HG02943 (cell line): ENCODE measurements at regions not wholly inside any gene's neighbourhood (a gene's known extent, or its start where the extent isn't known, plus 50 kb on each side); places are given as distances from the start of the nearest gene placed in this dataset.
"Not testable (repeated sequence)": the region's sequence is repeated elsewhere in the genome, so short reads cannot be mapped to it uniquely, and the experiment has no call there.

Source experiments
- ATAC-seq: cut with Tn5 transposase; IDR thresholded peaks from one replicate; pipeline ENCODE4 v1.9.1; 2021; ENCODE audit warnings: mild to moderate bottlenecking, low read depth, moderate library complexity; ENCODE audit not compliant: unreplicated experiment

DNA sequence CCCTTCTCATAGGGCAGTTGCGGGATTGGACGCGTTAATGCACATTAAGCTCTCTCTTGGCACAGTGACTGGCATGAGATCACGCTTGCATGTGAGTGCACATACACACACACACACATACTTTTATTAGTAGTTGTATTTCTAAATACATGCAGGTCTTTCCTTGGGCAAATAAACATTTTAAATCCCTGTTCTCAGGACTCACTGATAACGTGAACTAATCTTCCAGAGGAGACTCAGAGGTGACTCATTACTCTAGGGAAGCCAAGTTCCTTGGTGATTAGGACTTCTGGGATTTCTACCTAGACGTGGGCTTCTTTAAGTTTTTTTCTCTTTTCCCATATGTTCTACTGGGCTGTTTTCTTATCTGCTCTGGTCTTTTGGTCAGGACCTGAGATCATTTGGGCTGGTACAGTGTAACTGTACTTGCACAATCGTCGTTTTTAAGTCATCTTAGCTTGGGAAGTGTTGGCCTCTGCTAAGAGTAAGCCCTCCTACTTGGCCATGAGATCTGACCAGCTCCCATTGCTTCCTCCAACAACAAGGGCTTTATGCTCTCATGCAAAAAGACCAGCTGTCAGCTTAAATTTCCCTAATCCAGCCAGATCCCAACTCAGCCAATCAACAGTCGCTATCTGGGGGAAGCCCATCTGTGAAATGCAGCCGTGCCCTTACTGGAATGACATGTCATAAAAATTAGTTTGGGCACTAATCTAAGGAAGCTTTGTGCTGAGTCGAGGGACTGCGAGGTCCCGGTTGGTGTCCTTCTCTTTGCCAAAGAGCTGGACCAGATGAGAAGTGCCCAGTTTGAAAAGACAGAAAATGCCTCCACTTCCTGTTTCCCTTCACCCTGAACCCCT lies 176.4 kb upstream of the ANKRD55 start:
- no peak for ATAC-seq

DNA sequence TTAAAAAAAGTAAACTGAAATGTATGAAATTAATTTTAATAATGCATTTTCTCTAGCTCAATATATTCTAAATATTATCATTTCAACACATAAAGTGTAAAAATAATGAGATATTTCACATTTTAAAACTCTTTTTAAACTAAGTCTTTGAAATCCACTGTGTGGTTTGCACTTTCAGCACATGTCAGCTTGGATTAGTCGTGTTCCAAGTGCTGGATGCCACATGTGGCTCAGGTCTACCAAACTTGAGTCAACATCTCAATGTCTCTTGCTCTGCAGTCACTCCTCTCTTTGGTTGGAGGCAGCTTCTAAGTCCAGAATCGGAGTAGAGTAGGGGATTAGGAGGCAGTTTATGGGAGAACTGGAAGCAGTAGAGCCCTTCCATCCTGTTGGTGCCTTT lies 173.7 kb upstream of the ANKRD55 start:
- ATAC-seq: no peak

- no peak for ATAC-seq
These were observed 173.1 kb upstream of the ANKRD55 start for GRCh38 chr5:56406221-56406620.

- ATAC-seq: no peak
These were observed 172.2 kb upstream of the ANKRD55 start for GRCh38 chr5:56405116-56405908.

- ATAC-seq: no peak
These were observed 169.4 kb upstream of the ANKRD55 start for GRCh38 chr5:56402266-56403220.

DNA sequence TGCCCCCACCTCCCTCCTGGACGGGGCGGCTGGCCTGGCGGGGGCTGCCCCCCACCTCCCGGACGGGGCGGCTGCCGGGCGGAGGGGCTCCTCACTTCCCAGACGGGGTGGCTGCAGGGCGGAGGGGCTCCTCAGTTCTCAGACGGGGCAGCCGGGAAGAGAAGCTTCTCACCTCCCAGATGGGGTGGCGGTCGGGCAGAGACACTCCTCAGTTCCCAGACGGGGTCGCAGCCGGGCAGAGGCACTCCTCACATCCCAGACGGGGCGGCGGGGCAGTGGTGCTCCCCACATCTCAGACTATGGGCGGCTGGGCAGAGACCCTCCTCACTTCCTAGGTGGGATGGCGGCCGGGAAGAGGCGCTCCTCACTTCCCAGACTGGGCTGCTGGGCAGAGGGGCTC lies 164.7 kb upstream of the ANKRD55 start:
- not testable (repeated sequence) for ATAC-seq

DNA sequence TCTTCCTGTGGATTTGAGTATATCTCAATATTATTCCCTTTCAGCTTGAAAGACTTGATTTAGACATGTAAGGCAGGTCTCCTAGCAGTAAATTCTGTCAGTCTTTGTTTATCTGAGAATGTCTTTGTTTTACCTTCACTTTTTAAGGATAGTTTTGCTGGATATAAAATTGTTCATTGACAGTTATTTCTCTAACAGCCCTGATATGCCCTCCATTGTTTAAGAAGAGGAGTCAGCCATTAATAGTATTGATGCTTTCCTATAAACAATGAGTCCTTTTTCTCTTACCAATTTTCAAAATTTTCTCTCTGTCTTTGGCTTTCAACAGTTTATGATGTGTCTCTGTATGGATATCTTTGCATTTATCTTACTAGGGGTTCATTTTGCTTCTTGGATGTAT lies 163.5 kb upstream of the ANKRD55 start:
- ATAC-seq: no peak

DNA sequence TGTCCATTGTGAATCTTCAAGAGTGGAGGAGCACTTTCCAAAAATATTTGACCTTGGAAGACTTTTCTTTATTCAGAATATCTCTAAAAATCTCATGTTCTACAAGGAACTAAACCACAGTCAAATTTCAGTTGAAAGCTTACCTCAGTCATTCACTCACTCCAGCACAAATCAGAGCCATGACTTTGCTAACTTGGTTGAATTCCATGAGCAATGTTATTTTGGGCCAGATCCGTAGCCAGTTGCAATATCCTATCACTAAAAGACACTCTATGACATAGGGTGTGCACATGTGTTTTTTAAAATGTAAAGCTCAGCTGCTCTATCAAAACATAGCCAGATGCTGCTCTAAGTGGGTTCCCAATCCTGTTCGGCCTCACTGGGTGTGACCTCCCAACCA lies 156.1 kb upstream of the ANKRD55 start:
- ATAC-seq: no peak

GRCh38 chr5:56388229-56388985 lies 155.3 kb upstream of the ANKRD55 start:
- no peak for ATAC-seq

- no peak for ATAC-seq
These were observed 152.9 kb upstream of the ANKRD55 start for GRCh38 chr5:56386046-56386445.

DNA sequence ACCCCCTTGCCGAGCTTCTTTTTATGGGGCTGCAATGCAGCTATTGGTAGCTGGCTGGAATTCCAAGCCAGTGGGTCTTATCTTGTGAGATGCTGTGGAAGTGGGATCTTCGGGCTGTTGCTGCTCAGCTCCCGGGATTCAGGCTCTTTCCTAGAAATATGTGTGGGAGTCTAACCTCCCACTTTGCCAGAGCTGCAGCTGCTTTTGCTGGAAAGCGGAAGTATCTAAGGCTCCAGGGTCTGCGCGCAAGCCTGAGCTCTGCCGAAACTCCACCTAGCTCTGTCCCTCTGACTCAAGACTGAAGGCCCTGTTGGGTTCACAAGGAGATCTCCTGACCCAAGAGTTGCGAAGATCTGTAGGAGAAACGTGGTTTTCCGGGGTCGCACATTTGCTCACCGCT lies 151.1 kb upstream of the ANKRD55 start:
- ATAC-seq: no peak

- ATAC-seq: no peak
These were observed 150.6 kb upstream of the ANKRD55 start for GRCh38 chr5:56383761-56384160.

GRCh38 chr5:56382896-56383295 lies 149.8 kb upstream of the ANKRD55 start:
- no peak for ATAC-seq

- ATAC-seq: no peak
These were observed 144.4 kb upstream of the ANKRD55 start for GRCh38 chr5:56377573-56377972.

- no peak for ATAC-seq
These were observed 143.0 kb upstream of the ANKRD55 start for GRCh38 chr5:56376128-56376527.

- ATAC-seq: no peak
These were observed 141.9 kb upstream of the ANKRD55 start for GRCh38 chr5:56375011-56375410.

- not testable (repeated sequence) for ATAC-seq
These were observed 139.4 kb upstream of the ANKRD55 start for GRCh38 chr5:56372491-56372890.

- ATAC-seq: no peak
These were observed 136.3 kb upstream of the ANKRD55 start for GRCh38 chr5:56369361-56369811.

GRCh38 chr5:56367748-56368147 lies 134.6 kb upstream of the ANKRD55 start:
- no peak for ATAC-seq

- ATAC-seq: no peak
These were observed 133.9 kb upstream of the ANKRD55 start for GRCh38 chr5:56366986-56367385.
